Stimulated activated CD4-positive, alpha-beta T cell treated with anti-CD3 and anti-CD28 coated beads, TNF-alpha, amount 100 ng/mL, for 24 hours (primary cell): ENCODE measurements at regions not wholly inside any gene's neighbourhood (a gene's known extent, or its start where the extent isn't known, plus 50 kb on each side); places are given as distances from the start of the nearest gene placed in this dataset.
"Not testable (repeated sequence)": the region's sequence is repeated elsewhere in the genome, so short reads cannot be mapped to it uniquely, and the experiment has no call there.

Source experiments
- DNase-seq, 3 experiments: peaks; one replicate each; pipeline ENCODE4 v3.0.0-alpha.2; 2020; ENCODE audit warnings: low read depth in 3 of 3

GRCh38 chr6:6748001-6748400 is 159.5 kb downstream of the LY86 start:
- DNase-seq: no peak

- DNase-seq: peak in 2 of 3 experiments; percentile 30 to 38
Measured at GRCh38 chr6:6749702-6750491, 161.4 kb downstream of the LY86 start.

- no peak for DNase-seq
Measured at GRCh38 chr6:6750594-6751265, 162.2 kb downstream of the LY86 start.

GRCh38 chr6:6751266-6751596 is 162.7 kb downstream of the LY86 start:
- no peak for DNase-seq

- DNase-seq: peak in 1 of 3 experiments; percentile 35
Measured at GRCh38 chr6:6751619-6752023, 163.1 kb downstream of the LY86 start.

GRCh38 chr6:6752129-6752528 is 163.6 kb downstream of the LY86 start:
- DNase-seq: no peak

GRCh38 chr6:6753301-6753700 is 164.8 kb downstream of the LY86 start:
- DNase-seq: no peak

- DNase-seq: no peak
Measured at GRCh38 chr6:6756526-6756925, 168.0 kb downstream of the LY86 start.

GRCh38 chr6:6758546-6758914 is 170.0 kb downstream of the LY86 start:
- no peak for DNase-seq

GRCh38 chr6:6758915-6759654 is 170.6 kb downstream of the LY86 start:
- no peak for DNase-seq

- no peak for DNase-seq
Measured at GRCh38 chr6:6760002-6760401, 171.5 kb downstream of the LY86 start.

GRCh38 chr6:6762566-6762965 is 174.0 kb downstream of the LY86 start:
- not testable (repeated sequence) for DNase-seq

- DNase-seq: no peak
Measured at GRCh38 chr6:6764764-6765434, 176.4 kb downstream of the LY86 start.

GRCh38 chr6:6766230-6766905 is 177.8 kb downstream of the LY86 start:
- no peak for DNase-seq

- no peak for DNase-seq
Measured at GRCh38 chr6:6769466-6769865, 180.9 kb downstream of the LY86 start.

GRCh38 chr6:6771224-6771945 is 182.9 kb downstream of the LY86 start:
- no peak for DNase-seq

- no peak for DNase-seq
Measured at GRCh38 chr6:6771964-6772363, 183.4 kb downstream of the LY86 start.

GRCh38 chr6:6772751-6773150 is 184.2 kb downstream of the LY86 start:
- no peak for DNase-seq

GRCh38 chr6:6775074-6775473 is 186.6 kb downstream of the LY86 start:
- DNase-seq: no peak

- DNase-seq: no peak
Measured at GRCh38 chr6:6780231-6780630, 191.7 kb downstream of the LY86 start.
